ENCODE measurements at regions not wholly inside any gene's neighbourhood (a gene's known extent, or its start where the extent isn't known, plus 50 kb on each side); places are given as distances from the start of the nearest gene placed in this dataset.

DNA sequence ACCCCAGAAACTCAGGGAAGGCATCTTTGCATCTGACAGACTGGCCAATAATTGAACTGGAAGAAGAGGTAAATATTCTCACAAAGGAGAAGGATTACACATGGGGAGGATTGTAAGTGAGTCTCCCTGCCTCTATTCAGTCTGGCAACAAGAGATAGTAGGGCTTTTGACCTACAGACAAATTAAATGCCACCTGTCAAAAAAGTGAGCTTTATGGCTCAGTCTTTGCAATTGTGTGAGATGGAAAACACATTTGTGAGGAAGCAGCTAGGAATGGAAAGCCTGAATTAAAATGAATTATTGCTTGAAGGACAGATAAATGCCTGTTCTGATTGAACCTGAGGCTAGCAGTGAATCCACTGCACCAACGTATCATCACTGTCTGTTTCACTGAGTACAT lies 173.3 kb upstream of the GOLIM4 start:
- ATAC-seq: no peak
- intact Hi-C loops (cut with DNase I, micrococcal nuclease): no loop called here
- no peak for DNase-seq

DNA sequence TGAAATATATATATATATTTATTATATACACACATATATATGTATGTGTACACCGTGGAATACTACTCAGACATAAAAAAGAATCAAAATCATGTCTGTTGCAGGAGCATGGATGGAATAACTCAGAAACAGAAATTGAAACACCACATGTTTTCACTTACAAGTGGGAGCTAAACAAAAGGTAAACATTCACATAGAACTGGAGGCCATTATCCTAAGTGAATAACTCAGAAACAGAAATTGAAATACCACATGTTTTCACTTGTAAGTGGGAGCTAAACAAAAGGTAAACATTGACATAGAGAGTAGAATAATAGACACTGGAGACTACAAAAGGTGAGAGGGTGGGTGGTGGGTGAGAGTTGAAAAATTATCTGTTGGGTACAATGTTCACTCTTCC lies 171.5 kb upstream of the GOLIM4 start:
- ATAC-seq: no peak
- DNase-seq: no peak
- intact Hi-C loops (cut with DNase I, micrococcal nuclease): no loop called here

DNA sequence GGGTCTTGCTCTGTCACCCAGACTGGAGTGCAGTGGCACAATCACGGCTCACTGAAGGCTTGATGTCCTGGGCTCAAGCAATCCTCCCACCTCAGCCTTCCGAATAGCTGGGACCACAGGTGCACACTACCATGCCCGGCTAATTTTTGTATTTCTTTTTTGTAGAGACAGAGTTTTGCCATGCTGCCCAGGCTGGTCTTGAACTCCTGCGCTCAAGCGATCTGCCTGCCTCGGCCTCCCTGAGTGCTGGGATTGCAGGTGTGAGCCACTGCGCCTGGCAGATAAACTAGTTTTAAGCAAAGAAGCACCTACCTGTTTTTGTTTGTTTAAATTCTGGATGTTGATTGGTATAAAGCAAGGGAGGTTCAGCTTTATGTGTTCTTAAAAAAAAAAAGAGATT lies 170.6 kb upstream of the GOLIM4 start:
- intact Hi-C loops (cut with DNase I, micrococcal nuclease): no loop called here
- ATAC-seq: no peak

DNA sequence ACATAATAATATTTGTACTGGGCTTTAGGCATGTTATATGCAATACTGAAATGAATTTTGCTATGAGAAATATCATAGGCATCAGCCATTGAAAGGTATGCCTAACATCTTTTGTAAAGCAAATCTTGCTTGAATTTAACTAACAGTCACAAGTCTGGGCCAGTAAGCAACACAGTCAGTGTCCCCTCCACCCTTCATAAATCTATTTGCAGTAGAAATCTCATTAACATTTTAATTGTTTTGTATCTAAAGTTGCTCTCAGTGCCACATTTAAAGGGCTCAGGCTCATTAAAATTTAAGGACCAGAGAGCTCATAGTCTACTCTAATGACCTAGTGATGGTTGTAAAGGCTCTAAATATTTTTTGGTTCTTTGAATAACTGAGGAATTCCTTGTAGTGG lies 167.2 kb upstream of the GOLIM4 start:
- ATAC-seq (no peak), DNase-seq (no peak)
- intact Hi-C loops (cut with DNase I, micrococcal nuclease): no loop called here

More for the DNA sequence above, 170.6 kb upstream of the GOLIM4 start:
- no peak for DNase-seq

DNA sequence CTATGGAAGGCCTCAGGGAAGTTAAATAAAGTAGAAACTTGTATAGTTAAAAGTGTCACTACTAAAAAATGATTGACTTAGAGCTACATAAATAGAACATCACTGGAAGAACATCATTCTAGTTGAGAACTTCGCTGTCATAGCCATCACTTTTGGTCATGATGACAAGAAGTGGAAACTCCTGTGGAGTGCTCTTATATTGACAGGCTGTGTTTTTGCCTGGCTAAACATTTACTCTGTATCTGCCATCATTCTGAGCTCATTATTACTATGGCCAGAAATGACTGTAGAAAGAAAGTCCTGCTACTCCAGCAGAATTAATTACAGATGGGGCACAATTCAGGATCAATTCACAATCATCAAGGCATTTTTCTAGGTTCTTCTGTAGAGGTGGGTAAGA lies 165.1 kb upstream of the GOLIM4 start:
- DNase-seq (no peak), ATAC-seq (no peak)
- intact Hi-C loops (cut with DNase I, micrococcal nuclease): no loop called here

DNA sequence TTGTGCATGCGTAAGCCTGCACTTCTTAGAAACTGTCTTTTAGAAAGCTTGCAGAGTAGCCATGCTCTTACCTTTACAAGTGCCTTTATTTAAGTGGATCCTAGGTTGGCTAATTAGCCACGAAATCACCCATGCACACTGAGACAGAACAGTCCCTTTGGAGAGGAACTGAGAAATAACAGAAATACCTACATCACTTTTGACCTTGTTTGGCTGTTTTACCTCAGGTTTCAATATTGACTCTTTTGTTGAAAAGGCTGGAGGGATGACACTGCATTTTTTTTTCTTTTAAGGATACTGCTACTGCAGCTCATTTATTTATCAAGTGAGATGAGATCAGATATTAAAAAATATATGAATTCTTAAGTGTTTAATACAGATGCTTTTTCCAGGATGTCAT lies 155.6 kb upstream of the GOLIM4 start:
- ATAC-seq (no peak), DNase-seq (no peak)
- intact Hi-C loops (cut with DNase I, micrococcal nuclease): no loop called here

DNA sequence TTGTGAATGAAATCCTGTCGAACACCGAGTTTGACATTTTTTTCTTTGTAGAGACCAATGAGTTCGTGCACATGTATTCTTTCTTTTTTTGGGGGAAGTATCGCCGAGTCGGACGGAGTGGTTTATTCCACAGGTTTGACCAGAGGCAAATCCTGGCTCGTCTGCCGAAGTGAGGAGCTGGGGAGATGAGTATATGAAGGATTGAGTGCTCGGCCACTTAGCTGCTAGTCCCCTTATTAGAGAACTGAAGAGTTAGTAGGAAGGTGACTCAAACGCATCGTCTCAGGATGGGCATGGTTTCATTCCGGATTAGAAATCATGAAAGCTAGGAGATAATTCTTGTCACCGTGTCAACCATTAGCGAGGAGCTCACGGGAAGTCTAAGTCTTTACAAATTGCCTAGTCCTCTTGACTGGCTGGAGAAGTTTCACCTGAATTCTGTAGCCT lies 154.7 kb upstream of the GOLIM4 start:
- no peak for DNase-seq
- no peak for ATAC-seq
- intact Hi-C loops (cut with DNase I, micrococcal nuclease): no loop called here

DNA sequence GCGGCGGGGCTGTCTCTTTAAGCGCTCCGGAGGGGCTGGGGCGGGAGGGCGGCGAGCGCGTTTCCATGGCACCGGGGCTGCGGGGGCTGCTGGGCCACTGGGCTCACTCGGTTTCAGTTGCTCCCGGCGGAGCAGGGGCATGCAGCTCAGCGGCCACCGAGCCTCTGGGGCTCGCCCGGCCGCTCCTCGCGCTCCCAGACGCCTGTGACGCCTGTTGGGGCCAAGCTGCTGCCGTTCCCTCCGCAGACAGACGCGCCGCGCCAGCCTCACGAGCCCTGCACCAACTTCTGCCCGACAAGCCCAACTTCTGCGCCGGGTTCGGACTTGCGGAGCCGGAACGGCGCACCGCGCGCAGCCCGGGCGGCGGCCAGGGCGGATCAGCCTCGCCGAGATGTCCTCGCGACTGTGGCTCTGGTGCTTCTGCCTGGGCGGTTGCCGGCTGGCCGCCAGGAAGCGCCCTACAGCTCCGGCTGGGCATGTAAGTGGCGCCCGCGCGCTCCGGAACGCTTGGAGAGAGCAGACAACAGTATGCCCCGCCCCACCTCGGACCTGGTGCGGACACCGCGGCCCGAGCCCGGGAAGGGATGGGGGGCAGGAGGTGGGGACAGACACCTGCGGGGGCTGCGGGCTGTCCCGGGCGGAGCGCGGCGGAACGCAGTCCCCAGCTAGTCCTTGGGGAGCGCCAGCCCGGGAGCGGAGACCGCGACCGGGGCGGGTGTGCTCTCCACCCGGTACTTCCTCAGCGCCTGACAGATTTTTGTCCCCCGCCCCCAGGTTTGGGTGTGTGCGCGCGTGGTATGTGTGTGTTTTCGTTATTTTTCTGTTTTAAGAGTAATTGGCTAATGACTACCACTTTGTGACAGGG lies 154.1 kb upstream of the GOLIM4 start:
- ATAC-seq: peak; percentile 97

DNA sequence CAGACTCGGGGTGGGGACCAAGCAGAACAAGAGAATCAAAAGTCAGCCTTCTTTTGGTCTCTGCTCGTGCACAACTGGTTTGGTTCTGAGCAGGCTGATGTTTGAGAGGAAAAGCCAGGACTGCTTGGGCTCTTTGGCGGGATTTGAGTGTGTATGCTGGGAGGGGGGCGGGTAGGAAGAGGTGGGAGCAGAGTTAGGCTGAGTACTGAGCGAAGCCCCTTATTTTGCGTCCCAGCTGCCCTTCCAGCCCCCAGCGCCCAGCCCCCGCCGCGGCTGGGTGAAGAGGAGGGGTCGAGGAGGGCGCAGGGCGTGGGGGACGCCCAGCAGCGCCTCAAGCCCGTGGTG lies 153.5 kb upstream of the GOLIM4 start:
- no peak for DNase-seq
- intact Hi-C loops (cut with DNase I, micrococcal nuclease): no loop called here
- ATAC-seq: peak; percentile 18

More for the DNA sequence above, 154.1 kb upstream of the GOLIM4 start:
- DNase-seq: peak; percentile 69 to 81
- intact Hi-C loops (cut with DNase I, micrococcal nuclease): no loop called here

DNA sequence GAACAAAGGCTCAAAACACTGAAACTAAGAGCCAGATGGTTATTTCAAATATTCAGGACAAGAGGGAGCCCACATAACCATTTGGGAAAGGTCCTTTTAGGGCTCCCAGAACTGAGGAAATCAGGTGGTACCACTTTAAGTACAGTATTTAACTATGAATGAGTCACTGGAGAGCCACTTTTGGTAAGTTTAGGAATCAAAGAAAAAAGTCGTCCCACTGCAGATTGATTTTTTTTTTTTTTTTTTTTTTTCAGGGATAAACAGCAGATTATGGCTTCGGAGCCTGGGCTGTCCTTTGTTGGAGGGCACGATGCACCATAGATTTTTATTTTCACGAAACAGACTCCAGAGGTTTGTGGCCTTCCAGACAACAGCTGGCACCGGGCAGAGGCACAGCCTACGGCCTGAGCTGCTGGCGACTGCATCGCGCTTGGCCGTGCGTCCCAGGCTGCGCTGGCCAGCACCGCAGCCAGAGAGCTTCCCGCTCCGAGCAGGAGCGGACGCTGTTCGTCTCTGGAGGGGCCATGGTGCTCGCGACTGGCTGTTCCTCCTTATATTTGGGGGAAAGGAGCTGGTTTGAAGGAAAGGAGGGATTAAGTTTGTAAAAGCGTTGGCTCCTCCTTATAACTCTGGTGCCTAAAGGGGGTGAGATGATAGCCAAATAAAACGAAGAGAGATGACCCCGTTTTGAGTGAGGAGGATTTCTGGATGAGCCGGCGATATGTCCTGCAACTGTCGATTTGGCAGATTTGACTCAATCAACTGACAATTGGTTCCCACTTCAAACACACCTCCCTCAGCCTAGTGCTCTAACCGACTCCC lies 152.9 kb upstream of the GOLIM4 start:
- peak in 1 of 2 donors; percentile 18 for DNase-seq

DNA sequence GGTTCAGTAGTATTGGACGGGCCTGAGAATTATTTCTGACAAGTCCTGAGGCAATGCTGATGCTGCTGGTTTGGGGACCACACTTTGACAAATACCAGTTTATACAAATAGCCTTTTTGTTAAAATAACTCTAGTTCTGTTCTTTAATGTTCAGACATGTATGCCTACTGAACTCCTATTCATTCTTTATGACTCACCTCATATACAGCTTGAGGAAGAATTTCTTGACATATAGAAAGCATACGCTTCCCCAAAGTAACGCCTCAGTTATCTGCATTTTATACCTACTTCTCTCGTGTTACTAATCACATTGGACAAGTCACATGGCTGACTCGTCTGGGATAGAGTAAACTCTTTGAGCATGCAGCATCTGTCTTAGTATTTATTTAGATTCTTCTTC lies 145.4 kb upstream of the GOLIM4 start:
- no peak for DNase-seq
- intact Hi-C loops (cut with DNase I, micrococcal nuclease): no loop called here
- no peak for ATAC-seq

More for the DNA sequence above, 152.9 kb upstream of the GOLIM4 start:
- peak; percentile 37 for ATAC-seq
- intact Hi-C loops (cut with DNase I, micrococcal nuclease): no loop called here

DNA sequence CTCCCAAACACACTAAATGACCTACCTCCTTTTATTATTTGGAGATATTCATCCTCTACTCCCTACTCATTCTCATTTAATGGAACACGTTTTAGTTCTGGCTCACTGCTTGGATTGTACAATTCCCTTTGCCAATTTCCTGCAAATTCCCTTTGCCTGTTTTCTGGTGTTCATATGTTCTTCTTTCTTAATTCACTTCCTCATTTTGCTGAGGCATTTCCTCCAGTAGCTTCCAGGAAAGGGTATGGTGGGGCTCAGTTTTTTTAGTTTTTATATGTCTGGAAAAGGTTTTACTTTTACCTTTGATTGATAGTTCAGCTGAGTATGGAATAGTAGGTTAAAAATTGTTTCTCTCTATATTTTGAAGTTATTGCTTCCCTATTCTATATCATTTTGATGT lies 143.6 kb upstream of the GOLIM4 start:
- intact Hi-C loops (cut with DNase I, micrococcal nuclease): no loop called here
- ATAC-seq: no peak
- DNase-seq: no peak

DNA sequence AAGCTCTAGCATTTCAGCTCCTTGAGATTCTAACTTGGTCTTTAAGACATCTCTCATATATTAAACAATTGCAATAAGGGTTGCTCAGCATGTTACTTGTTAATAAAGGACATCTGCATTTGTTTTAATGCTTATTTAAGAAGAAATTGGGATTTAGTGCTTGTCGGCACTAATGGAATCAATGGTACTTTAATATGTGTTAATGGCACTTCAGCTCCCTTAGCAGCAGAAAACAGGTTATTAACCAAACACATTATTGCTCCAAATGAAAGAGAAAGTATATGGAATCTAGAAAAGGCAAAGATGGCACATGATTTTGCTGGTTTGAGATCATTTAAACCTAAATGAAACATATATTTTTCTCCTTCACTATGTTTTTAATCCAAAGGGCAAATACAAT lies 137.3 kb upstream of the GOLIM4 start:
- ATAC-seq: no peak

DNA sequence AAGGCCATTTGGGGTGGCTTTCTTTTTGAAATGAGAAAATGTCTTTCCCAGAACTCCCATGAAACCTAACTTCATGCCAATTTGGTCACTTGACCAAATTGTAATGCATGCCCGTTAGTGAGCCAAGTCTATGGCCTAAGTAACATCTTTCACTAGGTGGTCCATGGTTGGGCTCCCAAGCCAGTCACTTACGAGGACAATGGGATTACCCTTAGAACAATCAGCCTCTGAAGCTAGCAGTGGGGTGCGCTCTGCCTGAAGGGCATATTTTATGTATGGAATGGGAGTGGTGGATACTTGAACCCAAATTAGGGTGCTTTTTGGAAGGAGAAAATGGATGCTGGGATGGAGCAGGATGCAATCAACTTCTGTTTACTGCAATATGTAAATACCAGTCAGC lies 127.4 kb upstream of the GOLIM4 start:
- DNase-seq (no peak), ATAC-seq (no peak)
- intact Hi-C loops (cut with DNase I, micrococcal nuclease): no loop called here

More for the DNA sequence above, 137.3 kb upstream of the GOLIM4 start:
- intact Hi-C loops (cut with DNase I, micrococcal nuclease): no loop called here
- DNase-seq: no peak

DNA sequence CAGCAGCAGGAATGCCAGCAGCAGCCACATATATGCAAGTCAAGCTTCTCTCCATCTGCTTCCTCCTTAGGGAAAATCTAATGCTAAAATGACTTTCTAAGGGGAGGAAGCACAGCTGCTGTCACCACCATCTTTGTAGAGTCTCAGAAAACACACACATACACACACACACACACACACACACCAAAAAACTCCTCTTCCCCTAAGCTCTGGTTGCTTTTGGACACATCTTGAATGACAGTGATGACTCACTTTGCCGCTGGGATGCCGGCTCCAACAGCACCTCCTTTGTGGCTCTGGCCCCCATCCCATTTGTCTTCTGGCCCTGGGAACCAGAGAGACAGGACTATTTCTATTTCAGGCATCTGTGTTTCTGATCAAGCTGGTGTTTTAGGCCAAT lies 124.8 kb upstream of the GOLIM4 start:
- no peak for ATAC-seq
- intact Hi-C loops (cut with DNase I, micrococcal nuclease): no loop called here
- no peak for DNase-seq

DNA sequence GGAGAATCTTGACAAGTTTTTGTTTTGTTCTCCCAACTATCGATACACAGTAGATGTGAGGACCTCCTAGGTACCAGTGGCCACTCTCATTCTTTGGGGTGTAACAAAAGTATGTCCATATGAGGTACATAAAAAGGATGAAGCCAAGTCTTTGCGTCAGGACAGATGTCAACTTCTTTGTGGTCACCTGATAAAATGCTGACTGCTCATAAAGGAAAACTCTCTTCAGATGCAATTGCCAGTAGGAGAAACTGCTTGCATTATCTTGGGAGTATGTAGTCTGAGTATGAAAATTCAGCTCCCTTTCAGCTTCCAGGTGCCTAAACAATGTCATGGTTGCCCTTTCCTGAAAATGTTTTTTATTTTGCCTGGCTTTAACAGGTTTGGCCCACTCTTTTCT lies 123.8 kb upstream of the GOLIM4 start:
- intact Hi-C loops (cut with DNase I, micrococcal nuclease): loop anchor here in 1 of 2 donors (10.0 kb wide), 2 partner anchors 255 to 625 kb away; no protein-coding TSS in a partner anchor
- DNase-seq: no peak
- ATAC-seq: no peak

DNA sequence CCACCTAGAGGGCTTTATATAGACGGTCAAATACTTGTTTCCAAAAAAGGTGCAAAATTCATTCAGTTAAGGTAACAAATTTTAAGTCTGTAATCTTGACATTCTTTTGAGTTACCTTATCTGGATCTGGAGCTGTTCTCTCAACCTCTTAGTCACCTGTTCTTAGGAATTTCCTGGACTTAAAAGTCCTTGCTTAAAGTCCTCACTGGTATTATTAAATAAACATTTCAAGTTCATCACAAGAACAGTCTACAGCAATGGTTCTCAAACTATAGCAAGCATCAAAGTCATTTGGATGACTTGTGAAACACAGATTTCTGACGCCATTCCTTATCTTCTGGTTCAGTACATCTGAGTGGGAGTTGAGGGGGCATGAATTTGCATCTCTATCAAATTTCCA lies 122.9 kb upstream of the GOLIM4 start:
- intact Hi-C loops (cut with DNase I, micrococcal nuclease): loop anchor here in 1 of 2 donors (10.0 kb wide), 2 partner anchors 256 to 626 kb away; no protein-coding TSS in a partner anchor
- ATAC-seq: no peak
- DNase-seq: no peak

DNA sequence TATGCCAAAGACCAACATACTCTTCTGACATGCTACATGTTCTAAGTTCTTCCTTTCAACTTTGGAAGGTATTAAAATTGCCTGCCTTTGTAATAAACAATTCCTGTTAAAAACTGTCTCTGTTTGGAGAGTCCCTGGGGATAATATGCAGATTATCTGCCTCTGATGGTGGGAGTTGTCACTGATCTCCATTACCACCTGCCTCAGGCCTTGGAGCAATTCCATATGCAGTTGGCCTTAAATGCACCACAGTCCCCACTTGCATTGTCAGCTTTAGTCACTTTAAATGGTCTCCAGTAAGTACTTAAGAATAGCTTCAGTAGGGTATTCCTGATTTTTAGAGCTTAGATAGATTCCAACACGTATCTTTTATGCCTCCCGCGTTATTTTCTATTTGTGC lies 121.1 kb upstream of the GOLIM4 start:
- intact Hi-C loops (cut with DNase I, micrococcal nuclease): loop anchor here in 1 of 2 donors (10.0 kb wide), 2 partner anchors 258 to 628 kb away; no protein-coding TSS in a partner anchor

DNA sequence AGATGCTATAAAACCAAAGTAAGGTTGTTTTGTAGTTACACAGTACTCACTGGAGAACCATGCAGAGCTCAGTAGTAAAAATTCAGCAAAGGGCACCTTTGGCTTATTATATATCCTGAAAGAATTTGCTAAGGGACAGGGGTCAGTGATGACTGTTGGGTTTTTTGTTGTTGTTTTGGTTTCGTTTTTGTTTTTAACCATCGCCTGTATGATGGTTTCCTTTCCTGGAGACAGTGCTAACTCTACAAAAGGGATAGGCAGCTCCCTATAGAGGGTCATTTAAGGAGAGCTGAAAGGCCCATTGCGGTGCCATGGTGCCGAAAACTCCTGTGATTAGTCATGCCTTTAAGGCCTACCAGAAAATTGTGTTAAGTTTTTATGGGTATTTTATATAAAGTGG lies 118.2 kb upstream of the GOLIM4 start:
- DNase-seq (no peak), ATAC-seq (no peak)
- intact Hi-C loops (cut with DNase I, micrococcal nuclease): loop anchor here in 1 of 2 donors (10.0 kb wide), 2 partner anchors 261 to 631 kb away; no protein-coding TSS in a partner anchor

More for the DNA sequence above, 121.1 kb upstream of the GOLIM4 start:
- DNase-seq (no peak), ATAC-seq (no peak)
